ENCODE measurements at regions not wholly inside any gene's neighbourhood (a gene's known extent, or its start where the extent isn't known, plus 50 kb on each side); places are given as distances from the start of the nearest gene placed in this dataset.

GRCh38 chr3:72214066-72214951, 429.4 kb upstream of the PROK2 start (continued):
- TF ChIP-seq RXRA (IDR thresholded peaks at IDR 0.05; ENCODE audit: insufficient read depth, low read depth, low read length), result no peak
- TF ChIP-seq CTCF (IDR thresholded peaks at IDR 0.05; ENCODE audit: control extremely low read depth in 1 of 3, insufficient read depth in 1 of 3, low read depth in 1 of 3, low read length in 3 of 3), result no peak
- TF ChIP-seq PHF8 (conservative IDR thresholded peaks at IDR 0.05; ENCODE audit: low read depth, low read length), result no peak
- no peak for TF ChIP-seq RAD21 (IDR thresholded peaks at IDR 0.05 in 1 of 2, conservative IDR thresholded peaks at IDR 0.05 in 1 of 2; ENCODE audit: low read depth in 2 of 2, low read length in 2 of 2)
- TF ChIP-seq SAP30 (IDR thresholded peaks at IDR 0.05; ENCODE audit: insufficient read depth, insufficient replicate concordance, low read length), result no peak
- no peak for TF ChIP-seq CBX8 (IDR thresholded peaks at IDR 0.05; ENCODE audit: borderline replicate concordance, low read depth, low read length)

Data from H1 (cell line).